HG03521 (cell line): ENCODE measurements at regions not wholly inside any gene's neighbourhood (a gene's known extent, or its start where the extent isn't known, plus 50 kb on each side); places are given as distances from the start of the nearest gene placed in this dataset.
A peak's percentile ranks its signal among the peaks of the same experiment; 100 is the strongest.
"Not testable (repeated sequence)": the region's sequence is repeated elsewhere in the genome, so short reads cannot be mapped to it uniquely, and the experiment has no call there.

Experiments used
- ATAC-seq: cut with Tn5 transposase; IDR thresholded peaks from one replicate; pipeline ENCODE4 v1.9.1; 2021; ENCODE audit warnings: mild to moderate bottlenecking, moderate library complexity; ENCODE audit not compliant: unreplicated experiment

- ATAC-seq: no peak
These were observed 289.2 kb upstream of the SLC39A10 start for GRCh38 chr2:195367809-195368208.

DNA sequence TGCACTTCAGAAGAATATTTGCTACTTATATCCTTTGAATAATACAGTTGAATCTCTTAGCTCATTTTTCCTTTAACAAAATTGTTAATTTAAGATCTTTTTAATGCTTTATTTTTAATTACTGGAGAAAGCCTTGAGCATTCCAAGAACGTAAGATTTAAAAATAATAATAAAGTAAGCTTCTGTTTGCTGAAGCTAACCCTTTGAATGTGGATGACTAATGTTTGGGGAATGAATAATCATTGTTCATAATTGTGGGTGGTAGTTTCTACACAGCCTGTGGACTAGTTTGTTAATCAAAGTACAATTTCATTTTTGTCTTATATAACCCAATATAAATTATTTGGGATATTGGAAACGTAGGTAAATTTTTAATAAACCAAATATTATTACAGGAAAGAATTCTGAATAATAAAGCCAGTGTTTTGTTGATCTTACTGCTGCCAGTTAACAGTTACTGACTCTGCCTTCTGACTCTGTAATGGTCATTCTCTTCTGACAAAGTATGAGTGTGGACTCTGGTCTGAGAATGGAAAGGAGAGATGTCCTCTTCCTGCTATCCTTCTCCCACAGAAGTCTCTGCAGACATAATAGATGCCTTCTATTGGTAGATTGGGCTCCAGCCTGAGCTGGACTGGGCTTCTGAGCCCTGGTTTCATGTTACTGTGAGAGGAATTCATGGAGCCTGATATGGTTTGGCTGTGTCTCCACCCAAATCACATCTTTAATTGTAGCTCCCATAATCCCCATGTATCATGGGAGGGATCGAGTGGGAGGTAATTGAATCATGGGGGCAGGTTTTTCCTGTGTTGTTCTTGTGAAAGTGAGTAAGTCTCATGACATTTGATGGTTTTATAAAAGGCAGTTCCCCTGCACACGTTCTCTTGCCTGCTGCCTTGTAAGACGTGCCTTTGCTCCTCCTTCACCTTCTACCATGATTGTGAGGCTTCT lies 292.7 kb upstream of the SLC39A10 start:
- no peak for ATAC-seq

GRCh38 chr2:195363496-195363895 lies 293.5 kb upstream of the SLC39A10 start:
- no peak for ATAC-seq

DNA sequence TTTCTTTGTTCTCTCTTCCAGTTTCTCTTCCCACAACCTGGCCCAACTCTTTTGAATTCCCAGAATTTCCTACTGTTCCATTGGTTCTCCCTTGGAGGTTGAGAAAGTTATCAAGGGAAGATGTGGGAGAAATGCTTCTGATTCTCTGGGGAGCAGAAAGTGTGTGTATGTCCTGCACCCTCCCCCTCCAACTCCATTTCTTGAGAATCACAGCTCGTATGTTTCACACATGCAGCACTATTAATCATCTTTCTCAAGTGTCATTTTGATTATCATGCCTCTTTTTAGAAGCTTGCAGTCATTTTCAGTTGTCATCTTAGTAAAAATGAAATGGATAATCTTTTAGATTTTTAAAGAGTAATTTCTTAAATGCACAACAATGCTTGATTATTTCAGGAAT lies 296.8 kb upstream of the SLC39A10 start:
- ATAC-seq: no peak

DNA sequence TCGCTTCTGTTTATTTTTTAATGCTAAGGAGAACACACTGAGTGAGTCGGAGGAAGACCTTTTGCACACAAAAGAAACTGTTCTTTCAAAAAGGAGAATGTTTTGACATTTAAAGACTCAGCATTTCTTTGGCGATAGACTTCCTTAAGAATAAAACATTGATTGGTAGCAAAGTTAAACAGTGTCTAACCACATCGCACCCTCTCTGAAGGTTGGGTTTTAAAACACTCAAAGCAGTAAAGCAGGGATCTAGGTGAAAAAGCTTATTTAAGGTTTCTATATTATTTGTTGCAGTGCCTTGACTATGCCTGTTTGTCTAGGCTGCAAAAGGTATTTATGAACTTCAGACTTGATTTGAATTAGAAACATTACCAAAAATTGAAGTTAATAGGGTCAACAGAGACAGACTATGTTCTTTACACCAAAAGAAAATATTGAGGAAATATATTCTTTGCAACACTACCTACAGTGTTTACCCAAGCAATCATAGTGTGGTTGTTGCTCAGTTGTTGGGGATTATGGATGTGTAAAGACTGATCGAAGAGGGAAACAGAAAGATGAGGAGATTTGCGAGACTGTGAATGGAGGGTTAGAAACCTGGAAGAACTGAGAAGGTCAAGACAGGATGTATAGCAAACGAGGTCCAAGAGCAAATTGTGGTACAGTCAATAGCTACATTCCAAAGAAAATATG lies 297.8 kb upstream of the SLC39A10 start:
- ATAC-seq: no peak

GRCh38 chr2:195356920-195357440 lies 300.0 kb upstream of the SLC39A10 start:
- no peak for ATAC-seq

- ATAC-seq: no peak
These were observed 301.0 kb upstream of the SLC39A10 start for GRCh38 chr2:195356026-195356425.

DNA sequence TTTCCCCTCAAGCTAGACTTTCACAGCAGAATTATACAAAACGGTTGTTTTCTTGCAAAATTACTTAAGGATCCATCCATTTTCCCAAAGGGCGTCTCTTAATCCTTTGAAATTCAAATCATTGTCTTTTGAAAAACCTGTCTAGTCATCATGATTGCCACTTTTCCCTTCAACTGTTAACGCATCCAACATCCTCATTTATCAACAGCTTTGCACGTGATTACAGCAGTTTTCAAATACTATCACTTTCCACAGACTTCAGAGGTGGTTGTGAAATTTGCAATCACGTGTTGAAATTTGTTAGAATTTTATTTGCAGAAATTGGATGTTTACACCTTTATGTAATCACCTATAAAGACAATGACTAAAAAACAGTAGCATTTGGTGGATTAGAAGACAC lies 304.4 kb upstream of the SLC39A10 start:
- no peak for ATAC-seq

- ATAC-seq: no peak
These were observed 313.0 kb upstream of the SLC39A10 start for GRCh38 chr2:195343942-195344530.

DNA sequence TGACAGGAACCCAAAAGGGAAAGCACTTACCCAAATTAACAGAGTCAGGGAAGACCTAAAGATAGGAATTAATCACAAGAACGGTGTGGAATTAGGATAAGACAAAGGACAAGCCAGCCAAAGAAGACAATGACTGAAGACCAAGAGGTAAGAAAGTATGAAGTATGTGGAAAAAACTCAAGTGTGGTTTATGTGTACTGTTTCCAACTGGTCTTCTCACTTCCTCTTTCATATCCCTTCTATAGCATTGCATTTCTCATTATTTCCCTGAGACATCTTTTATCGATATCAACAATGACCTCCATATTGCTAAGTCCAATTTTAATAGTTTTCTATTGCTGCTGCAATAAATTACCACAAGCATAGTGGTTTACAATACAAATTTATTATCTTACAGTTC lies 313.5 kb upstream of the SLC39A10 start:
- peak; percentile 63 for ATAC-seq

DNA sequence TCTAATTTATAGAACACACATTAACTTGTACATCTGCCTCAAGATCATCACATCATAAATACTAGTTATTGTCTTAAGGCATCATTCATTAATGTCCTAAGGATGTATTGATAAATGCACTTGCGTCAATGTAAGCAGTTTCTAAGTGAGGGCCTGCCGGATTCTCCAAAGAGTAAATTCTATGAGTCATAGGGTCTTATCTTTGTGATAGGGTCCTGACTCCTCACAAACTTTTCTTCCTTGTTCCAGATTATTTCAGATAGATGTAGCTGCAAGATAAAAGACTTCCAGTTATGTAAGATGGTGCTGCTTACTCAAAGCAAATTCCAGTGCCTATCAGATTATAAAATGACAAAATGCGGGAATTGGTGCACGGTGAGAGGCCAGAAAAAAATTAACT lies 315.0 kb upstream of the SLC39A10 start:
- ATAC-seq: no peak

DNA sequence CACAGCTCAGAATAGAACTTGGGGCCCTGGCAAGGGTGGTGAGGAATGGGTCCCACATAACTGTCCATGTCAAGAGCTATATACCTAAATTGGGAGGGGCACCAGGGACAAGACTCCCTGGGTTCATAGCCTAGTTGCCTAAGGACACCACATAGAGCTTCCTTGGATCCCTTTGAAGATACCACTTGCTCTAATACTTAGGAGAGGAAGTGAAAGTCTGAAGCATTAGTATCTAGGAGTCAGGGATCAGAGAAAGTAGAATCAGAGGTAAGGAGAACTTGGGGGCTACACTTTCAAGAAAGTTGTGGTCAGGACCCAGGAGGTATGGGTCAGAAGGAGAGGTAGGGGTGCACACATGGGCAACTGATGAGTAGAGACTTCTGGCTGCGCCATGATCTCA lies 318.2 kb upstream of the SLC39A10 start:
- no peak for ATAC-seq

DNA sequence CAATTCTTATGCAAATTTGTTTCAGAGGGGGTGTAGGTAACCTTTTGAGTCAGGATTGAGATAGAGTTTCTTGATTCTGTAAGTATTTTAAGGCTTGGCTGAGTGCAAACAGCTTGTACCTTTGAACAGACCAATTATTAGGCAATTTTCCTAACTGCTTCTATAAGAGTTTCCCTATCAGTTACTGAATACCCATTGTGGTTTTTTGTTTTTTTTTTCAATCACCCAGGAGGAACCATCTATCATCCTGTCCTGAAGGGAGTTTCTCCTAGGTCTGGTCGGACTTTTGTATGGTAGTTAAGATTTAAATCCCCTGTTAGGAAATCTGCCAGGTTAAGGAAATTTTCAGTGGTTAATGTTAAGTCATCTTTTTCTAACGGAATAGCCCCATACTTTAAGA lies 319.4 kb upstream of the SLC39A10 start:
- no peak for ATAC-seq

DNA sequence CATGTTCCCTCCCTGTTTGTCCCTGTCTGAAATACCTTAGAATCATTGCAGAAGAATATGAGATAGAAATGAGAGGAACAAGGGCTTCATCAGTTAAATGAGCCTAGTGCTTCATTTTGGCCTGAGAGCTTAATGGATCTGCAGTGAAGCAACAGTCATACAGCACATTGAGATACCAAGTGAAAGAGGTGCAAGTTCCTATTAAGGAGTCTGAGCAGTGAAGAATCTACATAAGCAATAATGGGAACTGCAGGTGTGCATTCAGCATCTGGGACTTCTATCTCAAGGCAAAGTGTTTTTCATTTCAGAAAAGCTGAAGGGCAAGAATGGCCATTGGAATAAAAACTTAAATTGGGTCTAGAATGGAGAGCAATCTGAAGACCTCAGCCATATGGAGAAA lies 323.2 kb upstream of the SLC39A10 start:
- no peak for ATAC-seq

DNA sequence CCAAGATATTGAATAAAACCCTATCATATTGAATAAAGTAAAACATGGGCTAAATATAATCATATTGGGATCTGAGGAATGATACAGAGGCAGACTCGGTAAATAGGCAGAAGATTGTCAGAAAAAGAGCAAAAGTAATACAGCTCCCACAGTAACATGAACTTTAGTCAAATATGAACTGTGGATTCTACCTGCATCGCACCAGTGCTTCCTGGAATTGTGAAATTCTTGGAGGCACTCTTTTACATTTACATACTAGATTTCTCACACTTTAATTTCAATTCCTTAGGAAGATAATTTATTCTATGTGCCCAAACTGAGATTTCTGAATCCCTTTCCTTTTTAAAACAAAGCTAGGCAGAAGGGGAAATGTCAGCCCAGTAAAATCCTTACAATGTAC lies 325.1 kb upstream of the SLC39A10 start:
- ATAC-seq: no peak

GRCh38 chr2:195331129-195331528 lies 325.9 kb upstream of the SLC39A10 start:
- no peak for ATAC-seq

GRCh38 chr2:195330513-195330956 lies 326.5 kb upstream of the SLC39A10 start:
- no peak for ATAC-seq

- not testable (repeated sequence) for ATAC-seq
These were observed 327.2 kb upstream of the SLC39A10 start for GRCh38 chr2:195329784-195330183.

DNA sequence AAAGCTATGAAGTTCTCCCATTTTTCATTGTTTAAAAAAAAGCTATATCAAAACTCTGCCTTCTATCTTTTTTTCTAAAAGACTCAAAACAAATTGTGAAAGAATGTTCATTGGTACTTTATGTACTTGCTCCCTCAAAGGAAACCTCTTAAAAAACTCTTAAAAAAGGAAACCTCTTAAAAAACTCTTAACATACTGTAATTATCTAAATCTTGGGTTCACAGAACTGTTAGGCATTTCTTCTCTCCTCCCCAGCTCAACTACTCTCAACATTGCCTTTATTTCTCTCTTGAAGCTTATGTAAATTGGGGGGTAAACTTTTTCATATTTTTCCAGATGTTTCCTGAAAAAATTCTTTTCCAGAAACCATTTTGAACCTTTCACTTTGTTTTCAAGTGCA lies 330.5 kb upstream of the SLC39A10 start:
- ATAC-seq: no peak

DNA sequence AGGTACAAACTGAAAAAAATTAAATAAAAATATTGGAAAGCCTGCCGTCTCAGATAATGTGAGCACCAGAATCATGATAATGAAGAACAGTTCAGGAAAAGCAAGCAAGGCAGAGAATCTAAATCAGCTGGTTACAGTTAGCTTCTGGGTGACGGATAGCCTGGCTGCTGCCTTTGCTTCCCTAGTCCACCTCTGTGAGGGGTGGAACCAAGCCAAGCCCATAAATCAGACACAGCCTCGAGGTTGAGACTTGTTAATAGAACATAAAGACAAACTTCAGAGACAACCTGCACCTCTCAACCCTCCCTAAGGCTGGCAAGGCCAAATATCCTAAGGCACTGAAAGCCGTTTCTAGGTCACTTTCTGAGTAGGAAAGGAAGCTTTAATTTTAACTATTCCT lies 334.7 kb upstream of the SLC39A10 start:
- no peak for ATAC-seq

GRCh38 chr2:195320413-195320973 lies 336.5 kb upstream of the SLC39A10 start:
- peak; percentile 73 for ATAC-seq
